ENCODE measurements at regions not wholly inside any gene's neighbourhood (a gene's known extent, or its start where the extent isn't known, plus 50 kb on each side); places are given as distances from the start of the nearest gene placed in this dataset.

DNA sequence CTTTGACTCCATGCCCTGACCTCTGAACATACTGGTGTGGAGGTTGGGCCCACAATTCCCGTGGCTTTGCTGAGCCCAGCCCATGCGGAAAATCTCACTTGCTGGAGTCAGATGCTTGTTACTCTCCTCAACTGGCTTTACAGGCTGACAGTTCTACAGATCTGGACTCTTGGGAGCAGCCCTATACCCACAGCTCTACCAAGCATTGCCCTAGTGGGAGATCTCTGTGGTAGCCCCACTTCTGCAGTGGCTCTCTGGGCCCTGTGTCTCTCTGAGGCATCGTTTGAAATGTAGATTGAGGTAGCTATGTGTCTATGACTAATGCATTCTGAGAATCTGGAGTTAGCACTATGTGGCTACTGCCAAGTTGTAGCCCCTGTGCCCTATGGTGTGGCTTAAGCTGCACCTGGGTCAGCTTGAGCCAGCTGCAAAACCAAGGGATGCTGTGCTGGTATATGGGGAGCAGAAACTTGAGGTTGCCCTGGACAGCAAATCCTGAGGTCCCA, 625.8 kb upstream of the ALCAM start:
- intact Hi-C loops (cut with DNase I) = no loop called here
- no peak for DNase-seq (ENCODE audit: low spot score)

DNA sequence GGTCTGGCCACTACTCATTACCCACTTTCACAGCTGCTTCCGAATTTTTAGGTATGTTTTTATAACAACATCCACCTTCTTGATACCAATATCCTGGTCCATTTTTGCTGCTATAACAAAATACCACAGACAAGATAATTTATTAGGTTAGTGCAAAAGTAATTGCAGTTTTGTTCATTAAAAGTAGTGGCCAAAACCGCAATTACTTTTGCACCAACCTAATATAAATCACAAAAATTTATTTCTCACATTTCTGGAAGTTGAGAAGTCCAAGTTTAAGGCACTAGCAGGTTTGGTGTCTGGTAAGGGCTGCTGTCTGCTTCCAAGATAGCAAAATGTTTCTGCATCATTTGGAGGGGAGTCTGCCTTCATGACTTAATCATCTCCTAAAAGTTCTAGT, 624.7 kb upstream of the ALCAM start:
- DNase-seq (ENCODE audit: low spot score) = no peak
- intact Hi-C loops (cut with DNase I) = no loop called here

DNA sequence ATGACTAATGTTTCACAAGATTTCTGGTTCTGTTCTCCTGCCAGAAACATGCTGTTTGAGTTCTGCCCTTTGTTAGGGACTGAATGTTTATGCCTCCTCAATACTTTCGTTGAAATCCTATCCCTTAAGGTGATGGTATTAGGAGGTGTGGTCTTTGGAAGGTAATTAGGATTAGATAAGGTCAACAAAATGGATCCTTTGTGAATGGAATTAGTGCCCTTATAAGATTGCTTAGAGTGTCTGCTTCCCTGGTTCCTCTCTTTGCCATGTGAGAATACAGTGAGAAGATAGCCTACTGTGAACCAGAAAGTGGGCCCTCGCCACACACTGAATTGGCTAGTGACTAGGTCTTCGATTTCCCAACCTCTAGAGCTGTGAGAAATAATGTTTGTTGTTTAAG, 621.4 kb upstream of the ALCAM start:
- intact Hi-C loops (cut with DNase I) = no loop called here
- DNase-seq (ENCODE audit: low spot score) = no peak

DNA sequence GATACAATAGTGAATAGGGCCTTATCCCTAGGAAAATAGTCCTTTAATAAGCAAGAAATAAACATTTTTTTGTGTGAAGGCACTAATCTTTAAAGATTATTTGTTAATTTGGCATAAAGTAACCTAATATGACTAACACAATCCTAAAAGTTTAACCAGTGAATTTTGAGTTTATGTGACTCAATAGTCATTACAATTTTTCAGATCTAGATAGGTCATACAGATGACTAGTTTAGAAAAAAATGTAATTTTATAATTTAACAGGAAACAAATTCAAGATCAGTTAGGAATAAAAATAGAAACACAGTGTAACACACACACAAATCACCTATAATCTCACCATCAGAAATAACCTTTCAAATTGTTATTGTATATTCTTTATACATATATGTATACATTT, 620.7 kb upstream of the ALCAM start:
- DNase-seq (ENCODE audit: low spot score) = no peak
- intact Hi-C loops (cut with DNase I) = no loop called here

DNA sequence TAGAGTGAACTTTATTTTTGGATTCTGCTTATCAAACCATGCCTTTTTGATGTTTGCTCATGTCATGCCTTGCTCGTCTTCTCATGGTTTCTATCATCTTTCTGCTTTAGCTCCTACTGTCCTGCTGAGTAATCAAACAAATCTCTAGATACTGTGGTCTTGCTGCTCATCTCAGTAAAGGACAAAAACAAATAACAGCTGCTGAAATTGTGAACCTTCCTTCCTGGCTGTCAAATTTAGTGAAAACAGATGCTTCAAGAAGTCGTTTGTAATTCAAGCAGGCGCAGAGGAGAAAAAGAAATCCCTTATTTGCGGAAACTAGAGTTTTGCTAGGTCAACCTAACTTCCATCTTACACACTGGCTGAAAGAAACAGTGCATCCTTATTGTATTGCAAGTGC, 616.1 kb upstream of the ALCAM start:
- intact Hi-C loops (cut with DNase I) = no loop called here
- DNase-seq (ENCODE audit: low spot score) = no peak

DNA sequence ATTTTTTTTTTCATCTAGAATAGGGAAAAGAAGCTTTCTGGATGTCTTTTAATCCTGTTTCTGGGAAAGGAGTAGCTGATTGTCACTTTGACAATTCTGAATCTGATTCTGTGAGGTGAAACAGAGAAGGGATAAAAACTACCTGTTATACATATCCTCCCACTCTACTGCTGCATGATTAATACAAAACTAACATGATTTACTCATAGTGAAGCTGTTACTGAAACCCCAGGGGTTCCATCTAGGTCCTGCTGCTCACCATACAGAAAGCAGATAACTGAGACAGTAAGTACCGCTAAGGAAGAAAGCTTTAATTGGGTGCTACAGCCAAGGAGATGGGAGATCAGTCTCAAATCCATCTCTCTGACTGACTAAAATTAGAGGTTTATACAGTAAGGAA, 610.9 kb upstream of the ALCAM start:
- DNase-seq (ENCODE audit: low spot score) = no peak
- intact Hi-C loops (cut with DNase I) = no loop called here

DNA sequence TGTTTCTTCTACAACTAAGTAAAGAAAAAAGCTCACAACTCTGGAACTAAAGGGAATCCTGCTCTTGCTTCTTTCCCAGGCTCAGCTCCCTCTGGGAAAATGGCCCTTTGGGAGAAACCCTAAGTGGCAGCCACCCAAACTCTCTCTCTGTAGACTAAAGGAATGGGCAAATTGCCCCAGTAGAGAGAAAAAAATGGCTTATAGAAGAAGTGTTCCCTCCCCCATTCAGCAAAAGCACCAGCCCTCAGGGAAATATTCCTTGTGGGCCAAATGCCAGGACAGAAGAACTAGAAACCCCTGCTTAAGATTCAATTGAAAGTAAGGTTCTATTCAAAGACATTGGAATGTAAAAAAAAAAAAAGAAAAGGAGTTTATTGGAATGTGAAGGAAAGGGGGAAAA, 603.7 kb upstream of the ALCAM start:
- no peak for DNase-seq (ENCODE audit: low spot score)

DNA sequence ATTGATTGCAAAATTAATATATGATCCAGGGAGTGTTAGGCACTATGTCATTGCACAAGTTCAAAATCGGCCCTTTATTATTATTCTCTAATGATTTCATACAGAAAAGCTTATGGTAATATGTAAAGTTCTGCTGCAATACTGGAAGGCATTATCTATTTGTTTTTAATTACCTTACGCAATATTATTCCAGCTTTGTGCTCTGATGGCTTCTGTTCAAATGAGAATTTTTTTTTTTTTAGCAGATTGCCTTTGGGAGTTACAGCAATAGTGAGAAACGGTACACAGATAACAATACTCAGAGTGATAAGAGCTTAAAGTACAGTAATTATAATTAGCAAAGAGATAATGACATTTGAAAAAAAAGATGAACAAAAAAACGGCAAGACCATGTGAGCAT, 602.2 kb upstream of the ALCAM start:
- intact Hi-C loops (cut with DNase I) = no loop called here
- DNase-seq (ENCODE audit: low spot score) = no peak

More for the DNA sequence above, 603.7 kb upstream of the ALCAM start:
- intact Hi-C loops (cut with DNase I) = no loop called here

DNA sequence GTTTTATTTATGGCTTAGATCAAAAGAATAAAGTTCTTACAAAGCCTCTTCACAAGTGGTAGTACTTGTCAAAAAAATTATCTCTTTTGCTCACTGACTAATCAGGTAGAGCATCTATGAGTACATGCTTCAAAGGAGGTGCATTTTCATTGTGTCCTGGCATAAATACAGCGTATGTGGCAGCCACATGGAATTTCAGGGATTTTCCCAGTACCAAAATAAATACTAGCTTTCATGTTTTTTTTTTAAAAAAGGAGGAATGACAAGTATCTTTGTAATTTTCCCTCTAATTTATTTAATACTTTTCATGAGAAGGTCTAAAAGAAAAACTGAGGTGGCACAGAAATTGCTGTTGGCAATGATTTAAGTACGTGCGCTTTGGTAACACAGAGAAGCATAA, 597.8 kb upstream of the ALCAM start:
- no peak for DNase-seq (ENCODE audit: low spot score)
- intact Hi-C loops (cut with DNase I) = no loop called here

DNA sequence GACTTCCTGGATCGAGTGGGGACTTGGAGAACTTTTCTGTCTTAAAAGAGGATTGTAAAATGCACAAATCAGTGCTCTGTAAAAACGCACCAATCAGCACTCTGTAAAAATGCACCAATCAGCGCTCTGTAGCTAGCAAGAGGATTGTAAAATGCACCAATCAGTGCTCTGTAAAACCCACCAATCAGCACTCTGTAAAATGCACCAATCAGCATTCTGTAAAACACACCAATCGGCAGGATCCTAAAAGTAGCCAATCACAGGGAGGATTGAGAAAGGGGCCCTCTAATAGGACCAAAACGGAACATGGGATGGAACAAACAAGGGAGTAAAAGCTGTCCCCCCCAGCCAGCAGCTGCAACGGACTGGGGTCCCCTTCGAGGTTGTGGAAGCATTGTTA, 587.4 kb upstream of the ALCAM start:
- no peak for DNase-seq (ENCODE audit: low spot score)
- intact Hi-C loops (cut with DNase I) = no loop called here

DNA sequence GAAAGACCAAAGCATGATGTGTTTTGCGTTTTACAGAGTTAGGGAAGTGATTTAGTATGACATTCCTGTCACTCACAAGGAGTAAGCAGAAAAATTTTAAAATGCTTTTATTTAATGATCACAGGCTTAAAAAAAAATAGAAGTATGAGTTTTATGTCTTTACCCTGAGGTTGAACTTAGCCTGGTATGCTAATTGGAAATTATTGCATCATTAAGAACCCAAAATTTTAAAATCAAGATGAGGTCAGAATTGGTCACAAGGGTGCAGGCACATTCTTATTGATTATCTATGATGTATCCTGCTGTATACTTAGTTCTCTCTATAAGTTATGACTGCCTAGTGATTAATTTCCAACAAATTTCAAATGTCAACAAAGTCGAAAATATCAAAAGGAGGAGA, 585.6 kb upstream of the ALCAM start:
- DNase-seq (ENCODE audit: low spot score) = no peak
- intact Hi-C loops (cut with DNase I) = no loop called here

DNA sequence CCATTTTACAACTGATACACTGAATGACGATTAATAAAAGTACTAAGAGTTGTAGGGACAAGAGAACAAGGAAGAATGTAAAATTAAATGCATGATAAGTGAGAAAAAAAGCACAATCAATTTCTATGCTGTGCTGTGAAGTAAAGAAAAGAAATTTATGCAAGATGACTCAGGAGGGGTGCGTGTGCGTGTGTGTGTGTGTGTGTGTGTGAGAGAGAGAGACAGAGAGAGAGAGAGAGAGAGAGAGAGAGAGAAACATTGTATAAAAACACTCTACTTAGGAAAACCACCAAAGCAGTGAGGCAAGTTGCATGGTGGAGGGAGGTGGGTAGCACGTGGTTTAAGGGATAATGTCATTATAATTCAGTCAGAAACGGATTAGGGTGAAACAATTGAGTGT, 580.8 kb upstream of the ALCAM start:
- intact Hi-C loops (cut with DNase I) = no loop called here
- DNase-seq (ENCODE audit: low spot score) = no peak

DNA sequence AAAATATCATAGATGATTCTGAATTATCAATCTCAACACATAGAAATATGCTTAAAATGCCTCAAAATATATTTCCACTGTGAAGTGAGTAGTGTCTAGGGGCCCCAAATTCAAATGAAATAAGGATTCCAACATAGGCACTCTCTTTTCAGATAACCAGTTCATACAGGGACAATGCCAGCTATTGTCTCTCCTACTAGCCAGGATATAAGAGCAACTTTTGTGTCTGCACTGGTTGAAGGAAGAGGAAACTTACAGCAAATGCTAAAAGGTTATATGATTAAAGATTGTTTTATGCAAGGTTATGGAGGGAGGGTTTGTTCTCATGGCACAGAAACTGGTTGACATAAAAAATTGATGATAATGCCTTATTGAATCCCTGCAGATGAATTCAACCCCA, 579.4 kb upstream of the ALCAM start:
- intact Hi-C loops (cut with DNase I) = no loop called here
- DNase-seq (ENCODE audit: low spot score) = no peak

DNA sequence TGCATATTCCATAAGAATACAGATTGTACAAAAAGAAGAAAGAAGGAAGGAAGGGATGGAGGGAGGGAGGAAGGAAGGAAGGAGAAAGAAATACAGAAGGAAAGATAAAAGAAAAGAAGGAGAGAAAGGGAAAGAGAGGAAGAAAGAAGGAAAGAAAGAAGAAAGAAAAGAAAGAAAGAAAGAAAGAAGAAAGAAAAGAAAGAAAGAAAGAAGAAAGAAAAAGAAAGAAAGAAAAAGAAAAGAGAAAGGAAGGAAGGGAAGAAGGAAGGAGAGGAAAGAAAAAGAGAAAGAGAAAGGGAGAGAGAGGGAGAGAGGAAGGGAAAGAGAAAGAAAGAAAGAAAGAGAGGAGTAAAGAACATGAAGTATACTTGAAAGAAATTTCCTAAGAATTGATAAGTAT, 577.9 kb upstream of the ALCAM start:
- DNase-seq (ENCODE audit: low spot score) = no peak
- intact Hi-C loops (cut with DNase I) = no loop called here

DNA sequence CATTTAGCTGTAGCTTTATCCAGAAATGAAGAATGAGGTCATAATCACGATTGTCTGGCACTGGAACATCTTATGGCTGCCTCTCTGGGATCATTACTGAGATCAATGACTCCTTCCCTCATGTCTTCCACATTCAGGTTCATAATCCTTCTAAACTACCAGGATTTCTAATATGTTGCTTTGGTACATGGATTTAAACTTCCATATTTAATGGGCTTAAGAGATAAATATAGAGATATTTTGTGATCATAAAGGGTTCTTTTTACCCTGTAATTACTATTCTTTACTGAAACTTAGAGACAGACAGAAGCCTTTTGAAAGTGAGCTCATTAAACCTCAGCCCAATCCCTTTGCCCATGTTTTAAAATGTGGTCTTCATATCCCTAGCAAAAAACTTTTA, 575.4 kb upstream of the ALCAM start:
- intact Hi-C loops (cut with DNase I) = no loop called here
- no peak for DNase-seq (ENCODE audit: low spot score)

DNA sequence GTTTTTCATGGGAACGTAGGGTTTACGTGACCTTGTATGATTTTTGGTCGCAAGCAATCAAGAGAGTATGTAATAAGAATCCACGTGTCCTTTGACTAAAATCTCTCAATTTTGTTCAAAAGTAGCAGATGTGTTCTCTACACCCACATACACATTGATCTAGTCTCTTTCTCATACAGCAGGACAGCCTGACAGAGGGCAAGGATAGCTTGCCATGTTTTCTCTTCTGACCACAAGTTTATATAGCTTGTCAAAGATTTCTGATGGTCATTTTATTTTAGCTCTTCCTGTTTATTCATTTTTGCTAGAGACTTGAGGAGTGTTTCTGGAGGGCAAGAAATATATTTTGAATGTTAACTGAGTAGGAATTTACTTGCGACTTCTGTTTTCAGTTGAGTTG, 570.2 kb upstream of the ALCAM start:
- DNase-seq (ENCODE audit: low spot score) = no peak
- intact Hi-C loops (cut with DNase I) = no loop called here

DNA sequence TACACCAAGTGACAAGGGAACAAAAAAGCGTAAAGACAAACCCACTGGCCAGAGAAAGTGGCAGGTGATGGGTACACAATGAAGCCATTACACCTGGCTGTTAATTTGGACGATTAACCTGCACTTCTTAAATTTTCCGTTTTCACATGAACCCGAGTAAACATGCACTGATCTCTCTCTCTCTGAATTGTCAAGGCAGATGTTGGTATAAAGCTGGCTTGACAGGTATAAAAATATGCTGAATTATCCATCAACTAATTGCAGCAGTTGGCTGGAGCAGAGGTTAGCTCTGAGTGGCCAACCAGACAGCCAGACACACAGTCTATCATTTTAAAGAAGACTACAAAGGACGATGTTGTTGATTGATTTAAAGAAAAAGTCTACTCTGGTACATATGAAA, 561.7 kb upstream of the ALCAM start:
- DNase-seq (ENCODE audit: low spot score) = no peak
- intact Hi-C loops (cut with DNase I) = no loop called here

DNA sequence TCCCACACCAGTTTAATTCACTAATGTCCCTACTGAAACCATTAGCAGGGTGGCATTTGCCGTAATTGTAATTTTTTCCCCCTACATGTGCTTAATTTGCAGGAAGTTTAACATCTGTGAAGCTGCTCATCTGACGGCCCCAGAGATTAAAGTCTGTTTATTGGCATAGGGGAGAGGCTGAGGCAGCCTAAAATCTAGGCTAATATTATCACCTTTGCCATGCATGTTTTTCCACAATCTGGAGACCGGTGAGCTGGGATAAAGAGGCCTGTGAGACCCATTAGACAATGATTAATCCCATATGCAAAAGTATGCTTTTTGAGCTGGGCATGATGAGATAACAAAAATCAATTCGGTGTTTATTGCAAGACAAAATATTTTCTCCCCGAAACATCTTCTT, 561.2 kb upstream of the ALCAM start:
- intact Hi-C loops (cut with DNase I) = no loop called here
- DNase-seq (ENCODE audit: low spot score) = no peak

DNA sequence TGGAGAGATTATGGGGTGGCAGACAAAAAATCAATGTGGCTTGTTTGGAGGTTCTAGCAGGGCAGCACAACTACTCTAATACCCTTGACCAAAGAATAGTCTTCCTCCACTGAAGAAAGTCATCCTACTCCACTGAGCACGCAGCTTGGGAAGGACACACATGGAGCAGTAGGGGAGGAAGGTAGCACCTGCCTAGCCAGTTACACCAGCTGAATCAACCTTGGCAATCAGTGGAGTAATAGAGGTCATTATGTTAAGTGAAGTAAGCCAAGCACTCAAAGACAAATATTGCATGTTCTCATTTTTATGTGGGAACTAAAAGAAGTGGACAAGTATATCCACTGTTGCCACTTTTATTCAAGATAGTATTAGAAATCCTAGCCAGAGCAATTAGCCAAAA, 555.8 kb upstream of the ALCAM start:
- intact Hi-C loops (cut with DNase I) = no loop called here
- DNase-seq (ENCODE audit: low spot score) = no peak

DNA sequence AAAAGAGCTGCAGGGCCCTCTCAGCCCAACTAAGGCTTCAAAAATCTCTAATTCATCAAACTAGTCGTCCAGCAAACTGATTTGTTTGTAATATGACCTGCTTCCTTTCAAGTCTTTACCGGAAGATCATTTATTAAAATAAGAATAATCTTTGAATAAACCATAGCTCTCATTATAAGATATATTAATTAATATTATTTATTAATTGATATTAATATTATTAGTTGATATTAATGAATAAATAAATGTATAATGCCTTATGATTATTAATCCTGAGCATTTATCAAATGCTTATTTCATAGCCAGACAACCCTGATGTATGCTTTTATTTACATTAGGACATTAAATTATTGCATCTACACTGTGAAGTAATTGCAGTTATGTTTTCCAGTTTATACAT, 550.7 kb upstream of the ALCAM start:
- intact Hi-C loops (cut with DNase I) = no loop called here
- DNase-seq (ENCODE audit: low spot score) = no peak

DNA sequence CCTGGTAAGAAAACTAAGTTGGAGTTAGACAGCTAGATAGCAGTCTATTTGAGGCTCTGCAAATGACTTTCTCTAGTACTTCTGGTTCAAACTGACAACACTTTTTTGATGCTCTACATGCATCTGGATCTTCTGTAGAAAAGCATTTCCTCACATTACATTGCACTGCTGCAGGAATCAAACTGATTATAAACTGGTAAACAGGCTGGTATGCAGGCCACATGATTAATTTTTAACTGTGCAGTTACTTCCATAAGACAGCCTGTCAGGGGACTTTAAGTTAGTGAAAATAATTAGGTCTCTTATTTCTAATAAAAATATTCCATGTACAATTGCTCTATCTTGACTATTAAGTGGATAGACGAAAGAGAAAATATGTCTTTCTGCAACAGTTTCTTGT, 550.0 kb upstream of the ALCAM start:
- intact Hi-C loops (cut with DNase I) = no loop called here
- no peak for DNase-seq (ENCODE audit: low spot score)

DNA sequence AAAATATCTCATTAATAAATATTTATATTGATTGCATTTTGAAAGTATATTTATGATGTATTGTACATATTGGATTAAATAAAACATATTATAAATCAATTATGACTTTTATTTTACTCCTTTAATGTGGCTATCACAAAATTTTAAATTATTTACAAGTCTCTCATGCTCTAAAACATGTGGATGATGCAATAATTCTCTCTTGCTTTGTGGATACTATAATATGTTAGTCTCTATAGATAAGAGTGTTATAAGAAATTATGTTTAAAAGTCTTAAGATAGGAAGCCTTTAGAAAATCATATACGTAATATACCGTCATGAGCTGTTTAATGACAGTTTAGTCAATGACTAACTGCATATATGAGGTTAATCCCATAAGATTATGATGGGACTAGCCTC, 547.4 kb upstream of the ALCAM start:
- no peak for DNase-seq (ENCODE audit: low spot score)
- intact Hi-C loops (cut with DNase I) = no loop called here

DNA sequence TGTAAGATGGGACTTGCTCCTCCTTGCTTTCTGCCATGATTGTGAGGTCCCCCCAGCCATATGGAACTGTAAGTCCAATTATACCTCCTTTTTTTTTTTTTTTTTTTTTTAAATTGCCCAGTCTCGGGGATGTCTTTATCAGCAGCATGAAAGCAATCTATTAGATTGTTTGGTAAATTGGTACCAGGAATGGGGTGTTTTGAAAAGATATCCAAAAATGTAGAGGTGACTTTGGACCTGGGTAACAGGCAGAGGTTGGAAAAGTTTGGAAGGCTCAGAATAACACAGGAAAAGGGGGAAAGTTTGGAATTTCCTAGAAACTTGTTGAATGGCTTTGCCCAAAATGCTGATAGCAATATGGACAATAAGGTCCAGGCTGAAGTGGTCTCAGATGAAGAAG, 545.8 kb upstream of the ALCAM start:
- intact Hi-C loops (cut with DNase I) = no loop called here
- no peak for DNase-seq (ENCODE audit: low spot score)
